GM21381 (cell line): ENCODE measurements at regions not wholly inside any gene's neighbourhood (a gene's known extent, or its start where the extent isn't known, plus 50 kb on each side); places are given as distances from the start of the nearest gene placed in this dataset.

ENCODE experiments used
- ATAC-seq: cut with Tn5 transposase; IDR thresholded peaks from one replicate; pipeline ENCODE4 v1.9.1; 2021; ENCODE audit warnings: mild to moderate bottlenecking, moderate library complexity; ENCODE audit not compliant: unreplicated experiment

DNA sequence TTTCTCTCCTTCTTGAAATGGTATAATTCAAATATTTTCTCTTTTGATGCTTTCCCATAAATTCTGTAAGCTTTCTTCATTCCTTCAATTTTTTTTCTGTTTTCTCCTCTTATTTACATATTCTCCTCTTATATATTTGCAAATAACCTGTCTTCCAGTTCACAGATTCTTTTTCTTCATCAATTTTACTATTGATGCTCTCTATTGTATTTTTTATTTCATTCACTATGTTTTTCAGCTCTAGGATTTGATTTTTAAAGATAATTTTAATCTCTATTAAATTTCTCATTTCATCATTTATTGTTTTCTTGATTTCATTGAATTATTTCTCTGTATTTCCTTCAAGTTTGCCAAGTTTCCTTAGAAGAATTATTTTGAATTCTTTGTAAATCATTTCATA, 54.0 kb upstream of the PRPS1L1 start:
- ATAC-seq: no peak

DNA sequence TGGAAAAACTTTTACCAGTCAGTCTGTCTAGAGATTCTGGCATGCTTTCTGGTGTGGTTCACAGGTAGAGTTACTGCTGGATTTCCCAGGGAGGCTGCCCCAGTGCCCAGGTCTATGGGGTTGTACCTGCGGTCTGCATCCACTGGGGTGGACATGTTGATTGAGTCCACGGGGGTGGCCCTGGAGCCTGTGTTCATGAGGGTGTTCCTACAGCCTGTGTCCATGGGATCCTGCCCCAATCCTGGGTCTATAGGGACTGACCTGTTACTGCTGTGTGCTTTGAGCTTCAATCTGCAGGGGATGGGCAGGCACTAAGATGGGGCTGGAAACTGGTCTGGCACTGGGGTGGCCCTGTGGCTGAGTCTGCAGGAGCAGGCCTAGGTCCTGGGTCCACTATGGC, 54.5 kb upstream of the PRPS1L1 start:
- ATAC-seq: no peak

DNA sequence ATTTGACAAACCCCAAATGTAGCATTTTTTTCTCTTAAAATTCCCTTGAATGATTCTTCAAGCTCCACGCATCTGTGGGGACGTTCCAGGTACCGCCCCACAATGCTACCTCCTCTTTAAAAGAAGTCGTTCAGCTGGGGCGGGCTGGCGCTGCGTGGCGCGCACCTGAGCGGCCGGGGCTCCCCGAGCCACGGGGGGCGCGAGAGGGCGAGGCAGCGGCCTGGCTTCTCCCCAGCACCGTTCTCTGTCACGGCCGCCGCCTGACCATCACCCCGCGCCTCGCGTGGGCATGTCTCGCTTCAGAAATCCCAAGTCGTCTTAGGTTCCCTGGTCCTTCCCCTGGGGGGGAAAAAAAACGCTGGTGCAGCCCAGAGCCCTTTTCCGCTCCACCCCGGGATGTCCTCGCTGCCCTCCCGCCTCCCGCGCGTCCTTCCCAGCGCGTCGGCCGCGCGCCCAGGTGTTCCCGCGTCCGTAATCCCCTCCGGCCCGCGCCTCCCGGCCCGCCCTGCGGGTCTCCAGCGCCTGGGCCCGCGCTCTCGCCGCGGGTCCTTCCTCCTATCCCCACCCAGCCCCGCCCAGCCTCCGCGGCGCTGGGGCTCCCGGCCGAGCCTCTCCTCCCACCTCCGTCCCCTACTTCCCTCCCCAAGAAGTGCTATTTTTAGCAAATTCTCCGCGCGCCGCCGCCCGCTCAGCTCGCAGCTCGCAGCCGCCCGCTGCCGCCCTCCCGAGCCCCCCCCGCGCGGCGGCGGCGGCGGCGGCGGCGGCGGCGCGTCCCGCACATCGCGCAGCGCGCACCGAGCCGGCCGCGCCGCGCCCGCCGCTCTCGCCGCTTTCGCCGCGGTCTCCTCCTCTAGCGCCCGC, 58.7 kb upstream of the PRPS1L1 start:
- no peak for ATAC-seq

DNA sequence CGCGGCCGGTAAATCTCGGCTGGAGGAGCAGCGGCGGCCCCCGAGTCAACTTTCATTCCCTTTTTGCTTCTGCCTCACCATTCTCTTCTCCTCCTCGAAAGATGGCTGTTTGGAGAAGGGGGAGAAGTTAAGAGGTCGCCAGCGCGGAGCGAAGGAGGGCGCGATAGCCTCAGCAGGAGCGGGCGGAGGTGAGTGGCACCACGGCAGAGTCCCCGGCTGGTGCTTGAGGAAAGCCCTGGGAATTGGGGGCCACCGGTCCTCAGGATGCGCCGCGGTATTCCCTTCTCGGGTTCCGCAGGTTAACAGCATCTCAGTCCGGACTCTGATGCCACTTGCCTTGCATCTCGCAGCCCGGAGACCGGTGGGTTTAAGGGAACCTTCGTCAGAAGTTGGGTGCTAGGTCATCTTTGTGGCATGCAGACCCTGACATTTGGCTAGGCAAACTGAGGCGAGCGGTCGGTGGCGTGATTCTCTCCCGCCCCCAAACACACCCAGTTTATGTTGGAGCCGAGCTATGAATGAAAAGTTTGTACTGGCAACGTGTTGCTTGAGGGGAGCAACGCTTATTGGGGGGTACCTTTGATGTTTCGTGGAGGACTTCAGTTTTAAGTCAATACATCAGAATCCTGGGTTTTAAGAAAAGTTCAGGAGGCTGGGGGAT, 59.5 kb upstream of the PRPS1L1 start:
- ATAC-seq: no peak

DNA sequence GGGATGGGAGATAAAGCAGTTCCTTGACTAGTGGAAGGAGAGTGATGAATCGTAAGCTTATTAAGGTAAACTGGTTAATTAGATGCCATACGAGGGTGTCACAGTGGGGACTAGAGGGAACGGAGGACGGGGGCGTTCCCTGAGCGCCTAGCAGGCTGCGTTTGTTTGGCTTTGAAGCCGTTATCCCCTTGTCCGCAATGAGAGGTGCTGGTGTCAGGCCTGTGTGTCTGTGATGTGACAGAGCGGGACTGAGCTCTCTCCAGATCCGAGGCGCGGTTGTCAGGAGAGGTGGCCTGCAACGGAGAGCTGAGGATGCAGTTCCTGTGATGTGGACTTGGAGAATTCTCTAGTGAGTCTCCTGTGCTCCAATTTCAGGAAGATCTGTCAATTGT, 60.0 kb upstream of the PRPS1L1 start:
- ATAC-seq: no peak

DNA sequence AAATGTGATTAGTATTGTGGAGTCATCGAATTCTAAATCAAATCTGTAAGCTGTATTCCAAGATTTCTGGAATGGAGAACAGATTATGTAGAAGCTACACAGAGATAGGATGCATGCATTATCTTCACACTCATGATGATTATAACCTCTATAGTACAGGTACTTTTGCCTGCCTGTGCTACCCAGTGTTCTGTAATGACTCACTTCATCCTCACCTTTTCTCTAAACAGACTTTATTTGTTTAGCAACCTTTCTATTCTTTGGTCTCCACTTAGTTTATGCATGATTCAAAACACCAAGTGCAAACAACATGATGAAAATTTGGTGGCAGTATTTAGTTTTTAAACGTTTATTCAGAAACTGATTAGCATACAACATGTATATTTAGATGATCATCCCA, 68.4 kb upstream of the PRPS1L1 start:
- no peak for ATAC-seq

DNA sequence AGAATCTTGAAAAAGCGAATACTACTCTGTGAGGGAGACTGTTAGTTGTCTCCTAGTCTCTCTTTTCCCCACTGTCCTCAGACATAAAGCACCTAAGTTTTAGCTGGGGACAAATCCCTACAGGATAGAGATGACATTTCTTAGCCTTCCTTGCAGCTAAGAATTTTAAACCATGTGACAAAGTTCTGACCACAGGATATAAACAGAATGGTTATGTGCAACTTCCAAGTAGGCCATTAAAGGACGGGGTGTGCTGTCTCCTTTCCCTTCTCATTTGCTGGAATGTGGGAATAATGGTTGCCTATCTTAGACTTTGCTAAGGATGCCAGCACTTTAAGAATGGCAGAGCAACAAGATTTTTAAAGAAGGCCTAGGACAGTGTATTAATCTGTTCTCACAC, 74.9 kb upstream of the PRPS1L1 start:
- no peak for ATAC-seq

DNA sequence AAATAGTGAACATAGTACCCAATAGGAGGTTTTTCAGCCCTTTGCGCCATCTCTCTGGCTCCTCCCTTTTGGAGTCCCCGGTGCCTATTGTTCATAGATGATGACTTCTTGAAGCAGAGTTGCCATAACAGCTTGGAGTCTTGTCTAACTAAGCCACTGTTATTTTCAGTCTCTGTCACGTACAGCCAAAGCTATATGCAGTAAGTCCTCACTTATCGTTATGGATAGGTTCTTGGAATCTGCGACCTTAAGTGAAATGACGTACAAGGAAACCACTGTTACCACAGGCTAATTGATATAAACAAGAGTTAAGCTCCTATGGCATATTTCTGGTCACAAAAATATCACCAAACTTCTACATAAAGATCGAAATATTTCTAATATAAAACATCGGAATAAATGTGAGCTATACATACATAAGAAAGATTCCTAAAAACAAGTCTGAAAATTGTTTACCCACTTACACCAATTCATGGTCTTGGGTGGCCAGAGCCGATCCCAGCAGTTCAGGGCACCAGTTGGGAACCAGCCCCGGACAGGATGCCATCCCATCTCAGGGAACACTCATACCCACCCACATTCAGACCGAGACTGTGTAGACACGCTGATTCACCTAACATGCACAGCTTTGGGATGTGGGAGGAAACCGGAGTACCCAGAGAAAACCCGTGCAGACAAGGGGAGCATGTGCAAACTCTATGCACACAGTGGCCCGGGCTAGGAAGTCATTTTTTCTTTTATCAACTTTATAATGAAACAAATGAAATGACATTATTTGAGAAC, 76.0 kb upstream of the PRPS1L1 start:
- ATAC-seq: no peak

DNA sequence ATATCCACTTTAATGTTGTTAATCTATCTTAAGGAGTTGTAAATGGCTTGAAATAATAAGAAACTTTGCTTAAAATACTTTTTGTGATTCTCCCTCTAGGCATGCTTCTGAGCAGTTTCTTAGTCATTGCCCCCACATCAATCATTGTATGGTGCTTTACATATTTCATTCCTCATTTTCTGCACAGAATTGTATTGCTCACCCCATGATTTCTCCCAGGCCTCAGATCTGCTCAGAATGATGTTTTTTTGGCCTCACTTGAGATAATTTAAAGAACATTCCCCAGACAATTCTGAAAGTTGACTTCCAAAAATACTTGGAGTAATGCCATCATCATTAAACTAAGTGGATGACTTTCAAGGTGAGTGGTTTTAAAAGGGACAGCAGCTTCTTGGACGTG, 82.1 kb upstream of the PRPS1L1 start:
- ATAC-seq: no peak

DNA sequence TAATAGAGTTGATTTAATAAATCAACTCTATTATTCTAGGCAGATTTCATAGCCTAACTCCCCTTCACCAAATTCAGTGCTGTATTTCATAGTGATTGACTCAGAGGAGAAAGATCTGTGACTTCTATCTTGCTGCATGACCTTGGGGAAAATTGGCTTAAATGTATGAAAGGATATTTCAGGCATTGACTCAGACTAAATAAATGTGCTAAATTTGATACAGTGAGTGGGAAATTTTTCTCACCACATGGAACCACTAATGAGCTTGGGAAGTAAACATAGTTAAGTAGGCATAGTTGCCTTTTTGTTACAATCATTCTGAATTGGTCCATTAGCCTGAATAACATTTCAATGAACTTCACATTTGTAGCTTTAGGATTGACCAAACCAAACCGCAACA, 89.0 kb upstream of the PRPS1L1 start:
- no peak for ATAC-seq

DNA sequence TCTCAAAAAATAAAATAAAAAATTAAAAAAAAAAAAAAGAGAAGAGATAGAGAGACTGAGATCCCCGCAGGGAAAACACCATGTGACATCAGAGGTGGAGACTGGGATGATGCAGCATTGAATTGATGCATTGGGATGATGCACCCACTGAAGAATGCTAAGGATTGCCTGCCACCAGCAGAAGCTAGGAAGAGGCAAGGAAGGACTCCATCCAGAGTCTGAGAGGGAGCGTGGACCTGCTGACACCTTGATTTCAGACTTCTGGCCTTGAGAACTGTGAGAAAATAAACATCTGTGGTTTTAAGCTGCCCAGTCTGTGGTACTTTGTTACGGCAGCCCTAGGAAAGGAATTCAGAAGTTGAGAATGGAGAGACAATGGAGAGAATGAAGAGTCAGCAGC, 89.8 kb upstream of the PRPS1L1 start:
- no peak for ATAC-seq

DNA sequence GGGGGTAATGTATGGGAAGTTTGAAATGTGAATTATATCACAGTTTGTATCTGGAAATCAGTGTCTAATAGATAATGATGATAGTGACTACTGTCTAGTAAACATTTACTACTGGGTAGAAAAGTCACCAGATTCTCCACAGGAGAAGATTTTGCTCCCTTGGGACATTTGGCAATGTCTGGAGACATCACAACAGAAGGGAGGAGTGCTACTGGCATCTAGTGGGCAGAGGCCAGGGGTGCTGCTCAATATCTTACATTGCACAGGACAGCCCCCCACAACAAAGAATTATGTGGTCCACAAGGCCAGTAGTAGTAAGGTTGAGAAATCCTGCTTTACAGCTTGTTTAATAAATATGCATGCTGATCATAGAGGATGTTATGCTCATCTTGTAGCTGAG, 92.3 kb upstream of the PRPS1L1 start:
- no peak for ATAC-seq

DNA sequence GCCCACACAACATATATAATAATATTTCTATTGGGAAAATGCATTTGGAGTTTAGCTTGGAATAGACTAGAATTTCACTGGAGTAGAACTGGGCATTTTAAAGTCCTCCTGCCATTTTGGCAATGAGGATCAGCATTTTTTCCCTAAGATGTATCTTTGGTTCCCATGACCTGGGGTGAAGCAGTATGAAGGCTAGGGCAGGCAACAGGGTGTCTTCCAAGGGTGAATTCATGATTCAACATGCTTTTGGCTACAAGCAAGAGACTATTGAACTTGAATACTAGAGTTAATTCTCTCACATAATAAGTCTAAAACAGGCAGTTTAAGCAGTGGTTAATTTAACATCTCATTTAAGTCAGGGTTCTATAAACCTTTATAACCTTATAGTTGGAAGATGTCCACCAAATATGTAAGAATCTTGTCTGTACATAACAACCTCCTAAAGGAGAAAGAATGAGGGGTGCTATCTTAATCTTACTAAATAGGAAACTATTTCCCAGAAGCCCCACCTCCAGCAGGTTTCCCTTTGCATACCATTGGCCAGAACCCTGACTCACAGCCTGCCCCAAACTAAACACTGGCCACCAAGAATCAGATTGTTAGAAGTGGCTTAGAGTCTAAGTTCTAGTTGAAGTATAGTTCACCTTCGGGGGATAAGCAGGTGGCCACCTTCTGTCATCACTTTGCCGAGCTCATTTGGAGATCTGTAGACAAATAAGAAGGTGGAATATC, 96.0 kb upstream of the PRPS1L1 start:
- ATAC-seq: no peak

DNA sequence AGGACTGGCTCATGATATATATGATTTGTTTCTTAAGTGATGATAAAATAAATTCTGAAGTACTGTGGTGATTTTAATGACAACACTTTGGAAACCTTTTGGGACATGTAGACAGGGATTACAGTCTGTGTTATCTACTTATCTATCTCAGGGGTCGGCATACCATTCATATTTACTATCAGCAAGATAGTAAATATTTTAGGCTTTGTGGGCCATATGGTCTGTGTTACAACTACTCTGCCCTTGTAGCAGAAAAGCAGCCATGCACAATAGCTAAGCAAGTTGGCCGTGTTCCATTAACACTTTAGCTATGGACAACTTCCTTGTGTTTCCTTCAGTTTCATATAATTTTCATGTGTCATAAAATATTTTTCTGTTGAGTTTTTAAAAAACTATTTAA, 97.8 kb upstream of the PRPS1L1 start:
- ATAC-seq: no peak

DNA sequence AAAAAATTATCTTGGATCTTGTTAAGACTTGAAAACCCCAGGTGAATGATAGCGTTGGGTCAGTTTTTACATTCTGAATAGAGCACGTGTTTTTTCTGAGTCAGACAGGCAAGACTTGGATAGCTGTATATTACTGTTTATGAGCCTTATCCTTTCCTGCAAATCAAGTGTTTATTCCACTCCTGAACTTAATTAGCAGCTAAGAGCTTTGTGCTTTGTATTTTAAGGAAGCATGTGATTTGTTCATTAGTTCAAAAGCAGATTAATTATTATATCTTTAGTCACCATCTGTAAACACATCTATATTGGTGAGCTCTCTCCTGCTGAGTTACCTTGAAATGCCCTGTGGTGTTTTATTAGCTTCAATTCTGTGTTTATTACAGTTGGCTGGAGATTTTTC, 98.6 kb upstream of the PRPS1L1 start:
- ATAC-seq: no peak

DNA sequence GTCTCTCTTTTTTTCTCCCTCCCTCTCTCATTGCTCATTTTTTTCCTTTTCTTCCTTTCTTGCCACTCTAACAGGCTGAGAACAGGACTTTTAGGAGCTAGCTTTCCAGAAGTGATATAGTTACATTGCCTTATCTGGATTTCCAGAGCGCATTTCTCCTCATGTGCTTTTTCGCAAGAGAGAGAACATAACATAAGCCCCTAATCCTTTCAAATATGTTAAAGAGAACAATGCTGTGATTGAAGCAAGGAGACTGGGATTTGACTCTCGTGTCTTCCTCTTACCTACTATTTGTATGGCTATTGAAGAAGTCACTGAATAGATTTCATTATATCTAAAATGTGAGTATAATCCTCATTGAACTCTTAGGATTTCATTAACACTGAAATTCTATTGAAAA, 101.2 kb upstream of the PRPS1L1 start:
- no peak for ATAC-seq

DNA sequence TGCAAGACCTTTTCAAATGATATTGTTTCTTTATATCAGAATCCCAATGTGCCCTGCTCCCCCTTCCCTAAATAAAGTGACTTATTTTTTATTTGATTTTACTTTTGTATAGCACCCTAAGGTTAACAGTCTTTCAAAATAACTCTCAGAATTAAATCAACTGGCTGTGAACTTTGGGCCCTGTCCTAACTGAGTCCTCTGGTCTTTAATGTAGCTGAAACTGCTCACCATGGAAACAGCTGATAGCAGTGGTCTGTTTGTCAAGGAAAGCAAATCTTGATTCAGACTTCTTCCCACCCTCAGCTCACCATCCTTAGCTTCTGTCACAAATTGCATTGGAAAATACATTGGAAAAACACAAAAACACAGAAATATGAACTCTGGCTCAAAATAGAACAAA, 105.2 kb upstream of the PRPS1L1 start:
- no peak for ATAC-seq

DNA sequence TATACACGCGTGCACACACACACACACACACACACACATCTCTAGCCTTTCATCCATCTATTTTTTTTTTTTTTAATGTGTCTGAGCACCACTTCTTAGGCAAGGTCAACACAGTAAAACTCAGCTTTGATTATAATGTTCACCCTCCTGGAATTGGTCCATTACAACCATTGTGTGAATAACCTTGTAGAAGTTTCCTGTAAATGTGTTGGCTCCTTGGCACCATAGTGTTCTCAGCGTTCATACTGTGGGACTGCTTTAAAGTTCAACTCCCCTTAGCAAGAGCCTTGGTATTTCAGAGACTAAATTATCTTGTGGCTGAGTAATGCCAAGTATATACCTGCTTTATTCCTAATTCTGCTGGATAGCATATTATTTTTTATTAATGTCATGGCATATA, 106.3 kb upstream of the PRPS1L1 start:
- ATAC-seq: no peak

DNA sequence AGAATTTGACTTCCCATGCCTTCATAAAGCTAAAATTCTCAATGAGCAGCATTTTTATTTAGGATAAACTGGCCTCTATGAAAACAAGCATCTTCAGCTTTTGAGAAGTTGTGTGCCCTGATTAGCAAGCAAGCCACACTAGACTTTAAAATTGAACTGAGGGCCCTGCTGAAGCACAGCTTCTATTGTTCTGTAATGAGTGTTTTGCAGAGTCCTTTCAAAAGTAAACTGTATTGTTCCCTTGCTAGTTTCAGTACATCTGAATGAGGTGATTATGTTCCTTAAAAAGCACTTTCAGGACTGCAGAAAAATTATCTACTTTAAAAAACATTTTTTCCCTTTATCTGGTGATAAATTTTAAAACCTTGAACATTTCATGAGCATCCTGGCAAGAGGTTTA, 113.3 kb upstream of the PRPS1L1 start:
- no peak for ATAC-seq

DNA sequence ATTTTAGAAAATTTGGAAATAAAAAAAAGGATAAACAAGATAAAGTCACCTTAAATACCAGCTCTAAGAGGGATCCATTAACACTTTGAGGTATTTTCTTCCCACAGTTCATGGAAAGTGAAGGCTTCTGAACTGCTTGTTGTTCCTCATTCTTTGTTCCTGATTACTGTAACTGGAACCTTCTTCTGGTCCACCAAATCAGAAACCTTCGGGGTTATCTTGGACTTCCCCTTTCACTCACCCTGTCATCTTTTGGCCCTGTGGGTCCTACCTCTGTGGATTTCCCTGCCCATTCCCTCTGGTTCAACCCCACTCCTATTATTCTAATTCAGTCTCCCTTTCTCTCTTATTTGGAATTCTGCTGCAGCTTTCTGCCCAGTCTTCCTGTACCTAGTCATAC, 116.5 kb upstream of the PRPS1L1 start:
- no peak for ATAC-seq

DNA sequence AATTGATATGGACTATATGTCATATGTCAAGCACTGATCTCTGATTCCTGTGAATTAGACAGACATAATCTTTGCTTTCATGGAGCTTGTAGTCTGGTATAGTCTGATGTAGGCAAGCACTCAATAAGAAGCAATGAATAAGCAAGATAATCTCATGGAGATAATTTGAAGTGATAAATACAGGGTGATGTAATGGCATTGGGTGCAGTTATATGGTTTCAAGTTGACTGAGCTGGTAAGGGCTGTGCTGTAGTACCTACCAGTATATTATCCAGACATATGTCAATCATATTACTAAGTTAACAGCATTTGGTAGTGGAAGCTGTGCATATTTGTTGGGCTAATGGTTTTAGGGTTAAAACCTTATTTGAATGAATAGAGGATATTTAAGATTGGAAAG, 117.5 kb upstream of the PRPS1L1 start:
- no peak for ATAC-seq
